ENCODE measurements at regions not wholly inside any gene's neighbourhood (a gene's known extent, or its start where the extent isn't known, plus 50 kb on each side); places are given as distances from the start of the nearest gene placed in this dataset.

DNA sequence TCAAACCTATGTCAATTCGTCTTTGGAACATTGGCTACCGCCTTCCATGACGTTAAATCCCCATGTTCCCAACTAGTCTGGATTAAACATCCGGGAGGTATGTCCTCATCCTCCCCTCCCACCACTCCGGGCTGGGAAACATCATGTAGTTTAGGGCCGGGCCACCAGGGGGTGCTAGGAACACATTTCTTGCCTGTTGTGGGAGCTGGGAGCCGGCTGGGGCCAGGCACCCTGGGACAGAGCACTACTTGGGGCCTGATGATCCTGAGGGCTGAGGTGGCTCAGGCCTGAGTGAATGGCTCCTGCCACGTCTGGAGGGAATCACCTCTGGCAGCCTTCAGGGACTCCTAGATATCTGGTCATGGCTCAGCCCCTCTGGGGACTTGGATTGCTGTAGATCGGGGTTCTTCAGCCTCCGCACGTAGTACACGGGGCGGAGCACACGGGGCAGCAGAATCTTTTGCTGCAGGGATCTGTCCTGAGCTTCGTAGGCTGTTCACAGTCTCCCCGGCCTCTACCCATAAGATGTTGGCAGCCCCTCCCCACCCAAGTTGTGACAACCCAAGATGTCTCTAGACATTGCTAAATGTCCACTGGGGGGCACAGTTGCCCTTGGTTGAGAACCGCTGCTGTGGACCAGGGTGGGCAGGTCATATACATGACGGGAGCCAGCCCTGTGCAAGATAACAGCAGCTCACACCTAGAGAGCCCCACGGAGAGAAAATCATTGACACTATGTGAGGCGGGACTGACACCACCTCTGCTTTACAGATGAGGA, 141.2 kb upstream of the ZNF716 start:
- H3K36me3 ChIP-seq (ENCODE audit: insufficient read depth, low read length): no peaks in the 10 kb centered on the region
- ATAC-seq (ENCODE audit: poor library complexity): no peak
- H3K4me1 Mint-ChIP-seq (ENCODE audit: low read depth): no peaks in the 10 kb centered on the region

DNA sequence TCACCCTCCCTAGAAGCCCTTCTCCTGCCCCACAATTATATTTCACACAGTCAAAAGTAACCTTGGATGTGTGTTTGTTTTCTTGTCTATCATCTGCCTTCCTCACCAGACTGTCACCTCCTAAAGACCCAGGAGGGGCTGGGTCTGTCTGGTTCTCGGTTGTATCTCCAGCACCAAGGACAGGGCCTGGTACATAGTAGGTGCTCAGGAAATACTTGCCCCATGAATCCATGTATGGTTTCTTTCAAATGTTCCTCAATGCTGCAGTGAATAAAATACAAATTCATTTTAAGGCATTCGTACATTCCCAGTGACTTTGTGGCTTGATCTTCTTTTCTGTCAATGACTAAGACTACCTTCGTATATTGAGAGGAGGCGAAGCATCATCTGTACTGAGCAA, 122.9 kb upstream of the ZNF716 start:
- CTCF ChIA-PET: no interaction called here
- Mint-ChIP-seq H3K4me3 (no peak overlapping the region), H3K9me3 (peaks cover 22% of the 10 kb centered on the region), H3K27ac (no peak overlapping the region), H3K4me1 (ENCODE audit: low read depth) (no peaks in the 10 kb centered on the region), H3K36me3 (ENCODE audit: low read depth) (peaks cover 12% of the 10 kb centered on the region), H3K27me3 (no peaks in the 10 kb centered on the region)
- Histone ChIP-seq H3K4me1 (ENCODE audit: insufficient read depth, low read length) (no peaks in the 10 kb centered on the region), H3K27me3 (ENCODE audit: control insufficient read depth in 1 of 2, insufficient read depth in 2 of 2, low read length in 2 of 2) (no peaks in the 10 kb centered on the region), H3K27ac (ENCODE audit: low read depth in 1 of 2, low read length in 2 of 2) (no peak overlapping the region), H3K9me3 (ENCODE audit: control insufficient read depth in 1 of 2, insufficient read depth in 1 of 2, low read length in 2 of 2) (peaks cover 24 to 55% of the 10 kb centered on the region in 2 experiments), H3K4me3 (ENCODE audit: low read length) (no peak overlapping the region), H3K36me3 (ENCODE audit: insufficient read depth, low read length) (no peaks in the 10 kb centered on the region)
- ATAC-seq (ENCODE audit: poor library complexity) (no peak), DNase-seq (no peak)
- intact Hi-C loops (cut with DNase I, micrococcal nuclease): no loop called here
- POLR2A ChIA-PET: no interaction called here
- TF ChIP-seq, protein P1, sequence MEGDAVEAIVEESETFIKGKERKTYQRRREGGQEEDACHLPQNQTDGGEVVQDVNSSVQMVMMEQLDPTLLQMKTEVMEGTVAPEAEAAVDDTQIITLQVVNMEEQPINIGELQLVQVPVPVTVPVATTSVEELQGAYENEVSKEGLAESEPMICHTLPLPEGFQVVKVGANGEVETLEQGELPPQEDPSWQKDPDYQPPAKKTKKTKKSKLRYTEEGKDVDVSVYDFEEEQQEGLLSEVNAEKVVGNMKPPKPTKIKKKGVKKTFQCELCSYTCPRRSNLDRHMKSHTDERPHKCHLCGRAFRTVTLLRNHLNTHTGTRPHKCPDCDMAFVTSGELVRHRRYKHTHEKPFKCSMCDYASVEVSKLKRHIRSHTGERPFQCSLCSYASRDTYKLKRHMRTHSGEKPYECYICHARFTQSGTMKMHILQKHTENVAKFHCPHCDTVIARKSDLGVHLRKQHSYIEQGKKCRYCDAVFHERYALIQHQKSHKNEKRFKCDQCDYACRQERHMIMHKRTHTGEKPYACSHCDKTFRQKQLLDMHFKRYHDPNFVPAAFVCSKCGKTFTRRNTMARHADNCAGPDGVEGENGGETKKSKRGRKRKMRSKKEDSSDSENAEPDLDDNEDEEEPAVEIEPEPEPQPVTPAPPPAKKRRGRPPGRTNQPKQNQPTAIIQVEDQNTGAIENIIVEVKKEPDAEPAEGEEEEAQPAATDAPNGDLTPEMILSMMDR (IDR thresholded peaks at IDR 0.05): no peak

More for the DNA sequence above, 141.2 kb upstream of the ZNF716 start:
- POLR2A ChIA-PET: no interaction called here
- no peaks in the 10 kb centered on the region for H3K4me1 ChIP-seq (ENCODE audit: insufficient read depth, low read length)
- H3K9me3 ChIP-seq (ENCODE audit: control insufficient read depth in 1 of 2, insufficient read depth in 1 of 2, low read length in 2 of 2): peaks cover 16 to 49% of the 10 kb centered on the region in 2 experiments
- DNase-seq: no peak
- Mint-ChIP-seq H3K27me3 (no peaks in the 10 kb centered on the region), H3K4me3 (no peak overlapping the region), H3K9me3 (peaks cover 12% of the 10 kb centered on the region), H3K36me3 (ENCODE audit: low read depth) (peaks cover 3% of the 10 kb centered on the region), H3K27ac (no peak overlapping the region)
- TF ChIP-seq, protein P1 (IDR thresholded peaks at IDR 0.05): no peak
- intact Hi-C loops (cut with DNase I, micrococcal nuclease): no loop called here
- H3K27ac ChIP-seq (ENCODE audit: low read depth in 1 of 2, low read length in 2 of 2): no peak overlapping the region
- CTCF ChIA-PET: no interaction called here
- no peaks in the 10 kb centered on the region for H3K27me3 ChIP-seq (ENCODE audit: control insufficient read depth in 1 of 2, insufficient read depth in 2 of 2, low read length in 2 of 2)
- no peak overlapping the region for H3K4me3 ChIP-seq (ENCODE audit: low read length)

DNA sequence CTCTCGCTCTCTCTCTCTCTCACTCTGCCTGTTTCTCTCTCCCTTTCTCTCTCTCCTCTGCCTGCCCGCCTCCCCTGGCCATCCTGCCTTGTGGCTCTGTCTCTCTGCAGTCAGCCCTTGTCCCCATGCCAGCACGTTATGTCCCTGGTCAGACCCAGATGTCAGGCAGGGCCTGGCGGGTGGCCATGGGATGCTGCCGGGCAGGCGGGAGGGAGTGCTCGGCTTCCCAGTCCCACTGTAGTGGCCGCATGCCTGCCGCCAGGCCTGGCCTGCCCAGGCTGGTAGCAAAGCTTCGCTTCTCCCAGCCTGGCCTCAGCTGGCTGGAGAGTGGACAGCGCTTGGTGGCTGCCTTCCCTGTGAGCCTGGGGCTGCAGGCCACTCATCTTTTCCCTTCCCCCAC, 121.5 kb upstream of the ZNF716 start:
- no peak for ATAC-seq (ENCODE audit: poor library complexity)
- Histone ChIP-seq H3K27me3 (ENCODE audit: control insufficient read depth in 1 of 2, insufficient read depth in 2 of 2, low read length in 2 of 2) (no peaks in the 10 kb centered on the region), H3K4me1 (ENCODE audit: insufficient read depth, low read length) (no peaks in the 10 kb centered on the region), H3K4me3 (ENCODE audit: low read length) (no peak overlapping the region), H3K27ac (ENCODE audit: low read depth in 1 of 2, low read length in 2 of 2) (no peak overlapping the region), H3K9me3 (ENCODE audit: control insufficient read depth in 1 of 2, insufficient read depth in 1 of 2, low read length in 2 of 2) (peaks cover 24 to 52% of the 10 kb centered on the region in 2 experiments), H3K36me3 (ENCODE audit: insufficient read depth, low read length) (no peaks in the 10 kb centered on the region)
- Mint-ChIP-seq H3K27ac (no peak overlapping the region), H3K27me3 (no peaks in the 10 kb centered on the region), H3K9me3 (peaks cover 18% of the 10 kb centered on the region), H3K36me3 (ENCODE audit: low read depth) (peaks cover 12% of the 10 kb centered on the region), H3K4me3 (no peak overlapping the region), H3K4me1 (ENCODE audit: low read depth) (no peaks in the 10 kb centered on the region)
- TF ChIP-seq, protein P1 (IDR thresholded peaks at IDR 0.05): no peak
- CTCF ChIA-PET: no interaction called here
- intact Hi-C loops (cut with DNase I, micrococcal nuclease): no loop called here
- POLR2A ChIA-PET: no interaction called here
- no peak for DNase-seq

Data from CD4-positive, alpha-beta T cell (primary cell).